HFF-Myc (cell line): ENCODE measurements at regions not wholly inside any gene's neighbourhood (a gene's known extent, or its start where the extent isn't known, plus 50 kb on each side); places are given as distances from the start of the nearest gene placed in this dataset.
"Not testable (repeated sequence)": the region's sequence is repeated elsewhere in the genome, so short reads cannot be mapped to it uniquely, and the experiment has no call there.

Experiments used
- DNase-seq: peaks from one replicate; pipeline ENCODE4 v3.0.0-alpha.2; 2011; ENCODE audit warnings: low read depth; ENCODE audit errors: extremely low read depth
- H3K4me3 ChIP-seq: replicated peaks from 2 replicates; pipeline ENCODE4 v1.5.1; 2011; ENCODE audit warnings: low read depth, mild to moderate bottlenecking, control low read depth, low read length
- TF ChIP-seq, protein P1 (sequence below): IDR thresholded peaks from 2 replicates; pipeline ENCODE4 v1.5.1; 2012; ENCODE audit warnings: mild to moderate bottlenecking, low read depth, low read length, control low read depth; ENCODE audit errors: missing control alignments

DNA sequence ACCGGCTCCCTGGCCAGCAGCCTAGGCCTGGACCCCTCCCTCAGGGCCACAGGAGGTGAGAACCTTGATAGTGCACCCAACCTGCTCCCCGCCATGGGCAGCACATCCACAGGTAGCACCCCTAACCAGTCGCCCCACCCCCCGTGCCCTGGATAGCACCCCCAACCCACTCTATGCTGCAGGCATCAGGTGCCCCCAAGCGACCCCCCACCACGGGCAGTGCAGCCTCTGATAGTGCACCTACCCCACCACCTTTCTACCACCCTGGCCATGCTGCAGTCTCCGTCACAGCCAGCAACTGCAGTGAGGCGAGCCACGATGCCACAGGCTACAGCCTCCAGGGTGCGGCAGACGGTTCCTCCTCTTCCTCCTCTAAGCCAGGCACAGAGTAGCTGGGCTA is 55.6 kb downstream of the SOWAHC start:
- no peak overlapping the region for H3K4me3 ChIP-seq
- TF ChIP-seq, protein P1, sequence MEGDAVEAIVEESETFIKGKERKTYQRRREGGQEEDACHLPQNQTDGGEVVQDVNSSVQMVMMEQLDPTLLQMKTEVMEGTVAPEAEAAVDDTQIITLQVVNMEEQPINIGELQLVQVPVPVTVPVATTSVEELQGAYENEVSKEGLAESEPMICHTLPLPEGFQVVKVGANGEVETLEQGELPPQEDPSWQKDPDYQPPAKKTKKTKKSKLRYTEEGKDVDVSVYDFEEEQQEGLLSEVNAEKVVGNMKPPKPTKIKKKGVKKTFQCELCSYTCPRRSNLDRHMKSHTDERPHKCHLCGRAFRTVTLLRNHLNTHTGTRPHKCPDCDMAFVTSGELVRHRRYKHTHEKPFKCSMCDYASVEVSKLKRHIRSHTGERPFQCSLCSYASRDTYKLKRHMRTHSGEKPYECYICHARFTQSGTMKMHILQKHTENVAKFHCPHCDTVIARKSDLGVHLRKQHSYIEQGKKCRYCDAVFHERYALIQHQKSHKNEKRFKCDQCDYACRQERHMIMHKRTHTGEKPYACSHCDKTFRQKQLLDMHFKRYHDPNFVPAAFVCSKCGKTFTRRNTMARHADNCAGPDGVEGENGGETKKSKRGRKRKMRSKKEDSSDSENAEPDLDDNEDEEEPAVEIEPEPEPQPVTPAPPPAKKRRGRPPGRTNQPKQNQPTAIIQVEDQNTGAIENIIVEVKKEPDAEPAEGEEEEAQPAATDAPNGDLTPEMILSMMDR, result no peak
- no peak for DNase-seq

DNA sequence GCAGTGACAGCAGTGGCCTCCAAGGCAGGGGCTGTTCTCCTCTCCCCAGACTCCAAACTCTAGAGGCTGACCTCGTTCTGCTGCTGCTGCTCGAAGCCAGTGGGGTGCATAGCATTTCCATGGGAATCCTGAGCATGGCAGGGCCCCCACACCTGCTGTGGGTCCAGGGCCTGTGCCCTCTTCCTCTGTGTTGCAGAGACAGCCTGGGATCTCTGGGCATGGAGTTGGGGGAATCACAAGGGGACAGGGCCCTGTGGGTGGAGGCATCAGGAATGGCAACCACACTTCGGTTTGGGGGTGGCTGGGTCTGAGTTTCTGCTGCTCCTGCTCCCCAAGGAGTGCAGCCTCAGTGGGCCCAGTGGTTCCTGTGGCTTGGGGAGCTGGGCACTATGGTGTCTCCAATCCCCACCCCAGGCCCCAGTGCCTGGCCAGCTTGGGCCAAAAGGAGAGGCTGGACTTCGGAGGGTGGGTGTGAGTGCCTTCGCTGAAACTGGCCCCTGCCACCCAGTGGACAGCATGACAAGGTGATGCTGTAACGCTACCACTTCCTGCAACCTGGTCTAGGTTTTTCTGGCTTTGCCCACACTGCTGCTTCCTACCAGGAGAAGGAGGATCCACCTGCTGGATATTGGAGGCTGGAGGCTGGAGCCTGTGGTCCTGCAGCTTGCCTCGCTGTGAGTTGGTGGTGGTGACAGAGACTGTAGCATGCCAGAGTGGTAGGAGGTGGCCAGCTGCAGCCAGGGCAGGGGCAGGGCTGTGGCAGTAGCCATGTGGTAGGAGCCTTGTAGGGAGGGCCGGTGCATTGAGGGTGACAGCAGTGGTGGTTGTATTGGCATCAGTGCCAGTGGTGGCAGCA is 56.6 kb downstream of the SOWAHC start:
- H3K4me3 ChIP-seq, result no peak overlapping the region
- TF ChIP-seq, protein P1, result no peak
- no peak for DNase-seq

DNA sequence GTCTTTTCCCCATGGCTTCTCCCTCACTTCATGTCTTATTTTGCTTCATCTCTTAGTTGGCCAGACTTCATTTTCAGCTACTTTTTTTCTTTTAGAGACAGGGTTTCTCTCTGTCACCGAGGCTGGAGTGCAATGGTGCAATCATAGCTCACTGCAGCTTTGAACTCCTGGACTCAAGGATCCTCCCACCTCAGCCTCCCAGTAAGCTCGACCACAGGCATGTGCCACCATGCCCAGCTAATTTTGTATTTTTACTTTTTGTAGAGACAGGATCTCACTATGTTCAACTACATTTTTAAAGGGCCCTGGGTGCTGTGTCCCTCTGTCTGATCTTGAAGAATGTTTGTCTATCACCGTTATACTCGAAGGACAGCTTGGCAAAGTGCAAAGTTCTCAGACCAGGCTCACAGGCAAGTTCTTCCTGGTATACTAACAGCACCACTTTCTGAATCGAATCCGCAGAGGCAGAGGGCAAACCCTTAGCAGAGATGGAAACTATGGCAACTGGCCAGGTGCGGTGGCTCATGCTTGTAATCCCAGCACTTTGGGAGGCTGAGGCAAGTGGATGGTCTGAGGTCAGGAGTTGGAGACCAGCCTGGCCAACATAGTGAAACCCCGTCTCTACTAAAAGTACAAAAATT is 60.9 kb downstream of the SOWAHC start:
- H3K4me3 ChIP-seq, result no peak overlapping the region
- DNase-seq, result no peak
- TF ChIP-seq, protein P1, result no peak

DNA sequence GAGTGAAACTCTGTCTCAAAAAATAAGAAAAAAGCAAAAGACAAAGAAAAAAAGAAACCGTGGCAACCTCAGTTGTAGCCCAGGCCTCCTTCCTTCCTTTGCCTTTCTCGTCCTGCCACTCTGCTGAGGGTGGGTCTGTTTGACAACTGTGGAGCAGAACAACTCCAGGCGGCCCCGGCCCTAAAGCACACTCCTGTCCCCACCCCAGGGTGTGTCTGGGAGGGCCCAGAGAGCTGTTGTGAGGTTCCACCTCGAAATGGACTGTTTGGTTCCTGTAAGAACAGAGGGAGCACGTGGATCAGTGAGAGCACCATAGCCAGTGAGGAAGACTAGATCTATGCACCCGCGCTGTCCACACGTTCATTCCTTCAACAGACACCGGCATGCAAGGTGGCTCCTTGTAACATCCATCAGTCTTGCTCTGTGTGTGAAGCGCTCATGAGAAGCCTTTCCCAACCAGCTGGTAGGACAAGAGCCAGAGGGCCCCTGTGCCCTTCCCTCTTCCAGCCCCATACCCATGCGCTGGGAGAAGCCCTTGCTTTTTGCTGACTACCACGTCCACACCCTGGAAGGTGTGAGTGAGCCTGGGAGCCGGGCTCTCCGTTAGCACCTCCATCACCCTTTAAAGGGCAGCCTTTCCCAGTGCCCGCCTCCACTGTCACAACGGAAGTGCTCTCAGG is 61.6 kb downstream of the SOWAHC start:
- no peak overlapping the region for H3K4me3 ChIP-seq
- TF ChIP-seq, protein P1, result no peak
- no peak for DNase-seq

DNA sequence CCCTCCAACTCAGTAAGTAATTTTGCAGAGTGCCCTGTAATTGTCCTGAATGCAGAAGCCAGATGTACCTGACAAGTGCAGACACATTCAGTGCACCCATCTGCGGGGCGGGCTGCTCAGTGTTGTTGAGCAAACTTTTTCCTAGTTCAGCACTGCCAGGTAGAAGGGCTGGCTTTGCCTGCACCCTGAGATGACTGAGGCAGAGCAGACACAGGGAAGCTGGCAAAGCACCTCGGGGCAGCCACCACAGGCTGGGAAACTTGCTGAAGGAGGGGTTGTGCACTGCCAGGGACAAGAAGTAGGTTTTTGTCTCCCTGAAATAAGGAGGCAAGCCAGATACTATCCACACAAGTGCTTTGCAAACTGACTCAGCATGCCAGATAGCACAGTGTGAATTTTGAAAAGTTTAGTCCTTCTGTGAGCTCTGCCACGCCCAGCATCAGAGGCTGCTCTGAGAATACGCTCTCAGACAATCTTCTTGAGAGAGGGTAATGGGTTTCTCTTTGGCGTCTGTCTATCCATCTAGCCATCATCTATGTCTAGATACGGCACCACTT is 62.3 kb downstream of the SOWAHC start:
- no peak for DNase-seq
- no peak overlapping the region for H3K4me3 ChIP-seq
- TF ChIP-seq, protein P1, result no peak

DNA sequence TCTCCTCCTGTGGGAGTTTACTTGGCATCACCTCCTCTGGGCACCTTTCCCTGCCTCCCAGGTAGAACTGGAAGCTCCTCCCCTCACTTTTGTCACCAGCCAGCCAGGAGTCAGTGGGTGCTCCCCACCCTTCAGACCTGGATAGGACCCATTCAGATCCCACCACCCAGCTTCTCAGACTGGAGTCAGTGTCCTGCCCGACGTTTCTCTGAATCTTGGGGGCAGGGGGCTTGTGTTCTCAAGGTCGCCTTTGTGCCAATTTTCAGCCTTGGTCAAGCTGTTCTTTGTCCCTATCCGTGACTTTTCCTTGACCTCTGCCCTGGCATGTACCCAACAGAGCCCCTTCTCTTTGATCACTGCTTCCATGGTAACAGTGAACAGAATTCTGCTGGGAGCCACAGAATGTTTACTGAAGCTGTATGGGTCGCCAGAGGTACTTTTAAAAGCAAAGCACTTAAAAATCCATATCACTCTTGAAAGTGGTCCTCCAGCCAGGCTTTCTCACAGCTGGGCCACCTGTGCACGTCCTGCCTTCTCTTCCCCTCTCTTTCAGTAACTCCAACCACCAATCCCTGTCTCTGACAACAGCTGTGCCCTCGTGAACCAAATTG is 63.1 kb downstream of the SOWAHC start:
- H3K4me3 ChIP-seq, DNase-seq: not testable (repeated sequence)
